NCI-H774 (cell line): ENCODE measurements at regions not wholly inside any gene's neighbourhood (a gene's known extent, or its start where the extent isn't known, plus 50 kb on each side); places are given as distances from the start of the nearest gene placed in this dataset.
"Not testable (repeated sequence)": the region's sequence is repeated elsewhere in the genome, so short reads cannot be mapped to it uniquely, and the experiment has no call there.

Experiments
- DNase-seq: peaks from one replicate; lab custom pipeline; 2025; lab: John Stamatoyannopoulos, UW

DNA sequence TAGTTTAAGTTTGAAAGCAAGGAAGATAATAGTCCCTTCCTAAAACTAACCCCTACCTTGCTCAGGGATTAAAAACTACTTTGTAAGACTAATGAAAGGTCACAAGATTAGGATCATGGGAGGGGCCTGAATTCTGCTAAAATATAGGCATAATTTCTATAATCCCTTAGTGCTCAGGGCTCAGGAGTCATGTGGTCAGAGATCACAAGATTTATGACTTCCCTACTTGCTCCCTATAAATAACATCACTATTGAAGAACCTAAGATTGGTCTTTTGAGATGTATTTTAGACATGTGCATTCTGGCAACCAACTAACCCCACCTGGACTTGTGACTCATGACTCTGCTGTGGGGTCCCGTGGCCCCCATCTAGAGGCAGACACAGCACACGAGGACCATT lies 81.1 kb downstream of the STMND1 start:
- DNase-seq = no peak

DNA sequence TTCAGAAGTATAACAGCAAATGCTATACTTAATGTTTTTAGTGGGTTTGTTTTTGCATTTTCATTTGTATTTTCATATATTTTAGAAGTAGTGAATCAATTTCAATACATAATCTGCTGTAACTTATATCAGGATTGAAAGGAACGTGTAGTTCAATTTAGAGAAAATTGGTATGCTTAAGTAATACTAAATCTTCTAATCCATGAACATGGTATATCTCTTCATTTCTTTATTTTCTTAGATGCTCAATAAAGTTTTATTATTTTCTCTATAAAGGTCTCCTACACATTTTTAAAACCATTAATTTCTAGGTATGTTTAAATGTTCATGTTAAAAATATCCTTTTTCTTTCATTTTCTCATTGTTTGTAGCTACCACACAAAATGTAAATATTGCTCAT lies 85.1 kb downstream of the STMND1 start:
- DNase-seq = no peak

DNA sequence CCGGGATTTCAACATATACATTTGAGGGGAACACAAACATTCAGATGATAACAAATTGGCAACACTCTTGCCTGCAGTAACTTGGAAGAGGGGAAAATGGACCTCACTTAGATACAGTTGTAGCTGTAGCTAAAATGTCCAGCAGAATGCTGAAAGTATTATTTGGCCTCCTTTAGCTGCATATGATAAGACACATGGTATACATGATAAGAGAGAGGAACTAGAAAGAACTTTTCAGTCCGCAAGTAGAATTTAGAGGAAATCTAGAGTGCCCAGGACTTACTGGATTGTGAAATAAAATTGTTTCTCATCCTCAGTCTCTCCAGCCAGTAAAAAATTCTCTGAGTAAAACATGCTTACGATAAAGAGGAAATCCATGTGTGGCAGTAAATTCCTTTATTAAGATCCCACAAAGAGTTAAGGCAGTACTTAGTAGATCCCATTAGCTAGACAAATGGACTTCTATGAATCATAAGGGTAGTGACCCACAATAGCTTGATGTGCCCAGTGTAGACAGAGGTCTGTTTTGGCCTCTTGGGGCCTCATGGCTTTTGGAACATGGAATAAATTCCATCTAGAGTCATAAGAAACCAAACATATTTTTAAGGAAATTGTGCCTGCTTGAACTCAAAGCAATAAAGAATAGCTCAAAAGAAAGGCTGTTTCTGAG lies 87.9 kb upstream of the RBM24 start:
- DNase-seq = no peak

DNA sequence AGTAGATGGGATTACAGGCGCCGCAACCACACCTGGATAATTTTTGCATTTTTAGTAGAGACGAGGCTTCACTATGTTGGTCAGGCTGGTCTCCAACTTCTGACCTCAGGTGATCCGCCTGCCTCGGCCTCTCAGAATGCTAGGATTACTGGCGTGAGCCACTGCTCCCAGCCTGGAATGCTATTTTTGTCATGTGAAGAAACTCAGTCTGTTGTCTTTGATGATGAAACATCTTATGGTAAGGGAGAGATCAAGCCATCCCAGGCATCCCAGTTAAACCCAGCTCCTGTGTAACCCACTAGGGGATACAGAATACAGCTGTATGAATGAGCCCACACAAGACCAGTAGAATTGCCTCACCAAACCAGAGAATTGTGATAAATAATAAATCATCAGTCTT lies 83.6 kb upstream of the RBM24 start:
- no peak for DNase-seq

DNA sequence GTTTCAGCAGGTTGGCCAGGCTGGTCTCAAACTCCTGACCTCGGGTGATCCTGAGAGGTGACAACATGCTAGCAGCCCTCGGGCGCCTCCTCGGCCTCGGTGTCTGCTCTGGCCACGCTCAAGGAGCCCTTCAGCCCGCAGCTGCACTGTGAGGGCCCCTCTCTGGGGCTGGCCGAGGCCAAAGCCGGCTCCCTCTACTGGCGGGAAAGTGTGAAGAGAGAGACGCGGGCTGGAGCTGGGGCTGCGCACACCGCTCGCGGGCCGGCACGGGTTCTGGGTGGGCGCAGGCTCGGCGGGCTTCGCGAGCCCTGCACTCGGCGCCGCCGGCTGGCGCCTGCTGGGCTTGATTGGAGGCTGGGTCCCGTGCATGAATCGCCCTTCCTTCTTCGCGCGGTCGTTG lies 80.8 kb upstream of the RBM24 start:
- no peak for DNase-seq

DNA sequence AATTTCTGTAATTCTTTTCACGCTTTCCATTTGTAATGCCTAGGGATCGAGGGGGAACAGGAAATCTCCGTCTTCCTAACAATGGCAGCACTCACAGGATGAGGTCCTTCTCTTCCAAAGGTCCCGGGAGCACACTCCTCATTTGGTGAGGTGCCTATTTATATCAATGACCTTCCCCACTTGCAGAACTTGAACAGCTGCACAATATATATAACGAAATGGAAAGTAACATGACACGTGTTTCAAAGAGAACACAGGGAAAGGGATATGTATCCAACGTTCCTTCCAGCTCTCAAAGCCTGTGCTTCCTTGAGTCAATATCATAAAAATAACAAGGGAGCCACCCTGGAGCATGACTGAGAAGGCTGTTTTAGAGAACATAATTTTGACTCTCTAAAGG lies 78.6 kb upstream of the RBM24 start:
- DNase-seq = no peak

DNA sequence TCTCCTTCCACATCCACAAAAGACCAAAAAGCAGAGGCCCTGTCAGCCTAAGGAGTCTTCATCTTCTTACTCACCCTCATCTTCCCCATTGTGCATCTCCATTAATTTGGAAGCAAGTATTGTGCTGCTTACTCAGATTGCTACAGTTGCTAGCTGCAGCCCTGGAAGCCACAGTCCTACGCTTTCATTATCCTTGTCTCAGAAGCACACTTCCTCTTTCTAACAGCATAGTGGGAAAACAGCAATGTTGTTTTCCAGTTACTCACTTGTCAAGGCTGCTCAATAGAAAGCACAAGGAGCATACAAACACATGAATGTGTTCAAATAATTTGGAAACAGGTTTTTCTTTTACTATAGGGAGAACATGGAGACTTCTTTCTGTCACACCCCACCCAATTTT lies 76.6 kb upstream of the RBM24 start:
- no peak for DNase-seq

DNA sequence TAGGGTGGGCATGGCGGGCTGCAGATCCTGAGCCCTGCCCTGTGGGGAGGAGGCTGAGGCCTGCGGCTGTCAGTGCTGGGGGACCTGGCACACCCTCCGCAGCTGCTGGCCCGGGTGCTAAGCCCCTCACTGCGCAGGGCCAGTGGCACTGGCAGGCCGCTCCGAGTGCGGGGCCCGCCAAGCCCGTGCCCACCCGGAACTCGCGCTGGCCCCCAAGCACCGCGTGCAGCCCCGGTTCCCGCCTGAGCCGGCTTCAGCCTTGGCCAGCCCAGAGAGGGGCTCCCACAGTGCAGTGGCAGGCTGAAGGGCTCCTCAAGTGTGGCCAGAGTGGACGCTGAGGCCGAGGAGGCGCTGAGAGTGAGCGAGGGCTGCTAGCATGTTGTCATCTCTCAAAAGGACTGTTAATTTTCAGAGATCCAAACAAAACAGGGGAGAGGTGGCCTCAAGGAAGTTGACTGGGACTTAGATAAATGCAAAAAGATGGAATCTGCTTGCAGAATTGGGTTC lies 74.5 kb upstream of the RBM24 start:
- no peak for DNase-seq

DNA sequence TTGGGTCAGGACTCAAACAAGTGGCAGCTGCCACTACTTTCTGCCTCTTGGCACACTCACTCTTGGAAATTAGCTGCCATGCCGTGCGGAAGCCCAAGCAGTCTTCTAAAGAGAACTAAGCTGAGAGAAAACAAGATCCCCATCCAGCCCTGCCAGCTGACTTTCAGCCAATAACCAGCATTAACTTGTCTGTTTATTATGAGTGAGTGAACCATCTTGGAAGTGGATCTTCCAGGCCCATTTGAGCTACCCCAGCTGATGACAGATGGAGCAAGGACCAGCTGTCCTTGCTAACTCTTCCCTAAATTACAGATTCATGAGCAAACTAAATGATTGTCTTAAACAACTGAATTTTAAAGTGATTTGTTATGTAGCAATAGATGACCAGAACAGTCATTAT lies 73.9 kb upstream of the RBM24 start:
- no peak for DNase-seq

DNA sequence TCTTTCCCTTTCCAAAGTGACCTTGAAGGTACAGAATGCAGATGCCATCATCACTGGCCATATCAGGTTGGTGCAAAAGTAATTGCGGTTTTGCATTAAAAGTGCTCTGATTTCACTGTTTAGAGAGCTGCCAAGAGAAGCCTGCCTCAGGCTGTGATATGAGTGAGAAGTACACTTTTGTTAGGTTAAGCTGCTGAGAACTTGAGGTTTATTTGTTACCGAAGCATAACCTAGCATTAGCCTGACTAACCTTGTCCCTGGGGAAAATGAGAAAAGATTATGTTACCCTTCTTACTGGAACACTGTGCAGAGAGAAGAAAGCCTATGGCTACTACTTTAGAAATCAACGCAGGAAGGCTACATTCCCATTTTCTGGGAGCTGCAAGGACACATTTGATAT lies 70.5 kb upstream of the RBM24 start:
- no peak for DNase-seq

DNA sequence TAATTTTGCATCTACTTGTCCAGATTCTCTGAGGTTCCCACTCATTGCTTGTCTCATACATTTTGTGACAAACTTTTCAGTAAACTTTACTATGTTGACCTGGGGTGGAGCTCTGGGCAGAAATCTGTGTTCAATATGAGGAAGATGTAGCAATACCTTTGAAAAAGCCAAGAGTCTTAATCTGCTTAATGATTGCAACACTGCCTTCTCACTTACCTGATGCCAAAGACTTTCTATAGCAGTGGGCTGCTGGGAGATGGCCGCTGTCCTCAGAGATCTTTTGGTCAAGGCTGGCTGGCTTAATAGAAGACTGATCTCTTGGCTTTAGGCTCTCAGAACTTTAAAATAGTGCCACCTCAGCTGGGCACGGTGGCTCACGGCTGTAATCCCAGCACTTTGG lies 70.1 kb upstream of the RBM24 start:
- DNase-seq = no peak

DNA sequence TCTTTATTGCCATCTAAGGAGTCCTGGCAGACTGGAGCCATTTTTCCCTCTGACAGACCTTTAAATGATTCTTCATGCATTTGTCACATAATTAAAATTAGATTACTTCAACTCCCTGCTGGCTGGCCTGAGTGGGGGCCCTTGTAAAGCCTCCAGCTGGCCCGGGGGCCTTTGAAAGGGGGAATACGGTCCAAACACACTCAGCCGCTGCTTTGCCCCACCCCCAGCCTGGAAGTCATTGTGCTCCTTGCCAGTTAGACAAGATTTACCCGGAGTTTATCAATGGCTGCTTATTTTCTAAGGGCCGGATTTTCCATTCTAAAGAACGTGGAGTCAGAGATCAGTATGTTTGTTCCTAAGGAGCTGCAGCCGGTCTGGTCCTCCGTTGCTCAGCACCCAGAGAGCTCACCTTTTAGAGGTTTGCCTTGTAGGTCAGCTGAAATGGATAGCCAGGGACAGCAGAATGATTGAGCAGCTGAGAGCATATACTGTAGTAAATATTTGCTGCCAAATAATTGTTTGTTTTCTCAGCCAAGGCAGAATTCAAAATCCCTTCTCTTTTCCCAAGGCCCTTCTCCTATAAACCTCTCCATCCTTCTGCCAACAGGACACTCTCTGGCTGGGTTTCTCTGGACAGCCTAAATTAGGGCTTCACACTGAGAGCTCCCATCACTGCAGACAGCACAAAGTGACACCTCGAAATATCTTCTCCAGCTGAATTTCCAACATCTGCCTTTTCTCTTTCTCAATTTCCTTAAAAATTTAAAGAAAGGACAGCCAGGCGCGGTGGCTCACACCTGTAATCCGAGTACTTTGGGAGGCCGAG lies 68.4 kb upstream of the RBM24 start:
- DNase-seq = peak; percentile 31

DNA sequence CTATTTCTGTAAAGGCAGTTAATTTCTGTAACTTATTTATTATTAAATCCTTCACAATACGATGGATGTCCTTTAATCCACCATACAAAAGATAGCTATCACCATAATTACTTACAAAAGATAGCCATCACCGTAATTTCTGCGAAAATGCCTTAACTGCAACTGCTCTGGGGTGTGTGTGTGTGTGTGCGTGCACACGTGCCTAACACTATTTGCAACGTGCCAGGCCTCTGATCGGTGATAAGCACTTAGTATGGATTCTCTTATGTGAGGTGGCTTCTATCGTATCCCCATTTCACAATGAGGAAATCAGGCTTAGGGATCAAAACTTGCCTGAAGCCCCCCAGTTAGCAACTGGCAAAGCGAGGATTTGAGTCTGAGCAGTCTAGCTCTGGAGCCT lies 67.1 kb upstream of the RBM24 start:
- no peak for DNase-seq

DNA sequence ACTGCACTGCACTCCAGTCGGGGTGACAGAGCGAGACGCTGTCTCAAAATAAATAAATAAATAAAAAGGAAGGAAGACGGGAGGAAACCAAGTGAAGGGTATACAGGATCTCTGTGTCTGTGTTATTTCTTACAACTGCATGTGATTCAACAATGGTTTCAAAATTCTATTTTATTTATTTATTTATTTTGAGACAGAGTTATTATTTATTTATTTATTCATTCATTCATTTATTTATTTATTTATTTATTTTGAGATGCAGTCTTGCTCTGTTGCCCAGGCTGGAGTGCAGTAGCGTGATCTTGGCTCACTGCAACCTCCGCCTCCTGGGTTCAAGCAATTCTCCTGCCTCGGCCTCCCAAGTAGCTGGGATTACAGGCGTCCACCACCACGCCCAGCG lies 64.2 kb upstream of the RBM24 start:
- DNase-seq = not testable (repeated sequence)

DNA sequence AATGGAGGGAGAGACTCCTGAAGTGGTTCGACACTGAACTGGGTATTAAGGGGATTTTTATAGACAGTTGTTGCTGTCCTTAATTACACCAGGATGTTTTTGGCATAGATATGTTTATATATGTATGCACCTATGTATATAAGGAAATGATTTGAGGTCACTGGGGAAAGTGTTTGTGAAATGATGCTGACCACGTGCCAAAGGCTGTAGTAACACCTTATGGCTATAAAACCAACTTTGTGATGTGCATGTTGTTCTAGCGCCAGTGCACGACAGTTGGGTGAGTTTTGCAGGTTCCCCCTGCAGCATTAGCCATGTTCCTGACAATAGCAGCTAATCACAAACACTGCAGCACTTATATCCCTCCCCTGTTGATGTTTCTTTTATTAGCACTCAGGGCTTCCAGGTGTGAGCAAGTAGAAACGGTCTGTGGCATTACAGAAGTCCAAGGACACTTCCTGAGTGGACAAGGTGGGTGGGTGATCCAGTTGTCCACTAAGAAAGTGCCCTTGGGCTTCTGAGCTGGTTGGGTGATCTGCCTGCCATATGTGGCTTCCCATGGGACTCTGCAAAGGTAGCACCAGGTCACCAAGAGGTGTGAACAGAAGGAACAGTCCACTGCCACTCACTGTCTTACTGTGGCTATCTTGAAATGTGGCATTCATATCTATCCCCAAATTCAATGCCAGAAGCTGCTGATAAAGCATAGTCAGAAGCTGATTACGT lies 63.0 kb upstream of the RBM24 start:
- no peak for DNase-seq

DNA sequence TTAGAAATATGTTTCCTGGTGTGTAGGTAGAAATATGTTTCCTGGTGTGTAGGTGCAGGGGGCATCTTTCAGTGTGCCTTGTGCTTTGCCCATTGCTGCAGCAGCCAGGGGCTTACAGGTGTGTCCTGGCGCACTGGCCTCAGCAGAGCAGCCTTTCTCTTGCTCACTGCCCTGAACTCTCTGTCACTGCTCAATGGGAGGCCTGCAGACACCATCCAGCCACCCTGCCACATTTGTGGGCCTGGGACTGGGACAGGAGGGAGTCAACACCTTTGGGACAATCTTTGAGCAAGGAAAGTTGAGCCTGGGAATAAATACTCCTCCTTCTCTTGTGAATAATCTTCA lies 62.4 kb upstream of the RBM24 start:
- no peak for DNase-seq

DNA sequence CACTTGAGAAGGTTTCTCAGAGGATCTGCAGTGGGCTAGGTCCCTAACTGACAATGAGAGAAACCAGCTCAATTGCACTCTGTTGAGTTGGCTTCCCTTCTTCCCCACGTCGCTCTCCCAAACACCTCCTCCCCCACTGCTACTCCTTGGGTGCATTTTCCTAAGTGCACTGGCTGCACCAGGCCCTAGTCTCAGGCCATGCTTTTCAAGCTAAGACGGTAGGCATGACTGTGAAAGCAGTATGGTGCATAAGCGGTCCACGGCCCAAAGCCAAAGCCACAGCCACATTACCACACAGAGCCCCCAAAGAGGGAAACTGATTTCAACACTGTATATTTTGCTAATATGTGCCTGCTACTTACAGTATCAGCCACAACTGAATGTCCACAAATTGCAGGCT lies 62.1 kb upstream of the RBM24 start:
- DNase-seq = no peak

DNA sequence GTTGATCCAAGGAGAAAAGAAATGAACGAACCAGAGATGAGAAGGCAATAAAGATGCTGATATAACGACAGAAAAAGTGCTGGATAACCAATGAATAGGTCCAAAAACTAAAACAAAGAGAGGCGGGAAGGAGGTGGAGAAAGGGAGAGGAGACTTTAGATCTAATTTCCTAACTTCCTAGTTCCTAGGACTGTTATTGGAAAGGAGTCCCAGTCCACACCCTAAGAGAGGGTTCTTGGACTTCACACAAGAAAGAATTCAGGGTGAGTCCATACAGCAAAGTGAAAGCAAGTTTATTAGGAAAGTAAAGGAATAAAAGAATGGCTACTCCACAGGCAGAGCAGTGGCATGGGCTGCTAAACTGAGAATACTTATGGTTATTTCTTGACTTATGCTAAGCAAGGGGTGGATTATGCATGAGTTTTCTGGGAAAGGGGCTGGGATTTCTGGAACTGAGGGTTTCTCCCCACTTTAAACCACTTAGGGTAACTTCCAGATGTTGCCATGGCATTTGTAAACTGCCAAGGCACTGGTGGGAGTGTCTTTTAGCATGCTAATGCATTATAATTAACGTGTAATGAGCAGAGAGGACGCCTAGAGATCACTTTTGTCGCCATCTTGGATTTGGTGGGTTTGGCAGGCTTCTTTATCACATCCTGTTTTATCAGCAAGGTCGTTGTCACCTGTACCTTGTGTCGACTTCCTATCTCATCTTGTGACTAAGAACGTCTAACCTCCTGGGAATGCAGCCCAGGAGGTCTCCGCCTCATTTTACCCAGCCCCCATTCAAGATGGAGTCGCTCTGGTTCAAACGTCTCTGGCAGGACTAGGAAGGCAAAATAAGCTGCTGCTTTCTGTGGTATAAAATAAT lies 60.9 kb upstream of the RBM24 start:
- no peak for DNase-seq

DNA sequence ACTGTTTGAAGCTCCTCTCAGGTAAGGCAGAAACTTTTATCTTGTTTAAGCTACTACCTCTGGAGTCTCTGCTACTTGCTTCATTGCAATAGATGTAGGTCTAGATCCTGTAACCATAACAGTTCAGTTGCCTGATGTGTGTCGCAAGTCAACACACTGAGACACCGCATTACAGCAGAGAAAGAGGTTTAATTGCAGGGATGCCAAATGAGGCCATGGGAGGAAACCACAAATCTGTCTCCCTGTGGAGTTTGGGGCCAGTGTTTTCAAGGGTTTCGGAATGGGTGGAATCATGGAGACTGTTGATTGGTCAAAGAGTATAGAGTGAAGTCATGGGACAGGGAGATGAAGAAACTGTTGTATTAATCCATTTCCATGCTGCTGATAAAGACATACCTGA lies 57.1 kb upstream of the RBM24 start:
- no peak for DNase-seq

DNA sequence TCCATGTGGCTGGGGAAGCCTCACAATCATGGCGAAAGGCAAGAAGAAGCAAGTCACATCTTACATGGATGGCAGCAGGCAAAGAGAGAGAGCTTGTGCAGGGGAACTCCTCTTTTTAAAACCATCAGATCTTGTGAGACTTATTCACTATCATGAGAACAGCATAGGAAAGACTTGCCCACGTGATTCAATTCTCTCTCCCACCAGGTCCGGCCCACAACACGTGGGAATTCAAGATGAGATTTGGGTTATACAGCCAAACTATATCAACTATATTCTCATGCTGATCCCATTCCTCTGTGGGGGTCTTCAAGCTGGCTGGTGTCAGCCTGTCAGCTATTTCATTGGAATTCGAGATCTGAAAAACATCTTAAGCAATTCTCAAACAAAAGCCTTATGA lies 56.7 kb upstream of the RBM24 start:
- not testable (repeated sequence) for DNase-seq

DNA sequence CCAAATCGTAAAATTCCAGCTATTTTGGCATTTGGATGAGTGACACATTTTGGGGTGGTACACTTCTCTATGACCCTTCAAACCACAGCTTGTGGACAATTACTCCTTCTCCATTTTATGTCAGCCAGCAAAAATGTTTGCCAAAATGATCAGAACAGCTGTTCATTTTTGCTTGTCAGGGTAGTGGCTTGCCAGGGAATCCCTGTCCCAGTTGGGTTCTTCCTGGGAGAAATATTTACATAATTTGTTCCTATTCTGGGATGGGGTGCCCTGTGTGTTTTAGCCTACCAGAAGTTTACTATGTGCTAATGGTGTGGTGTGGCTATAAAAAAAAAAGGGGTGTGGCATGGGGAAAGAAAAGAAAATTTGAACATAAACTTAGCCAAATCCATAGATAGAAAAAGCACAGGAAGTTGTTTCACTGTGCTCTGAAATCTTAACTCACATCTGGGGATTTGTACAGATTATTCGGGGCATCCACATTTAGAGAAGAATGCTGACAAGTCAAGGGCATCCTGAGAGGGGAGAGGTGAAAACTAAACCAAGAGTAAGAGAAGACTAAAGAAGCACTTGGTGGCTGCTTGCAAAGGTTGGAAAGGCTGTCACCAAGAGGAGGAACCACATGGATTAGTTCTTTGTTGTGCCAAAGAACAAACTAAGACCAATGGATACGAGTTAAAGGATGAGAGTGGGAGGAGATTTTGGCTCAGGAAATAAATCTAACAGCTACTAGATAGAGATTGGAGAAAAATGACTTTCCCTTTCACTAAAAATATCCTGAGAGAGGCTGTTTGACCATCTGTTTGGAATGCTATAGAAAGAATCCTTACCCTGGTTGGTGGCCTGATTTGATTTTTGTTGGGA lies 55.2 kb upstream of the RBM24 start:
- DNase-seq = no peak
